ENCODE measurements at regions not wholly inside any gene's neighbourhood (a gene's known extent, or its start where the extent isn't known, plus 50 kb on each side); places are given as distances from the start of the nearest gene placed in this dataset.

DNA sequence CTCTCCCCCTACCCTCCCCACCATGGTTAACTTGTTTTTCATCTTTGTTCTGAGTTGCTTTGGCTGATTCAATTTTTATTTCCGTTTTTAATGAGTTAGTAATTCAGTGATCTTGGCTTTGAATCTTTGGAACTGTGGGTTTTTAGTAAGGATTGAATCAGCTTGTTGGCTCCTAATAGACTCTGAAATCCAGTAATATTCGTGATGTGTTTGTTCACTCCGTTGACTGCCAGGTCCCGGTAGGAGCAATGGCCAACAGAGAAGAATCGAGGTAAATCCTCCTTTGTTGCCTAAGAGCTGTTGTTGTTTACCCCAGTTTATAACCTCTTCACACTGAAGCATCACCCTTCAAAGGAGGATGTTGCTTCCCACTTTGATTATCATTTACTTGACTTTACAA is 92.7 kb downstream of the PCSK1 start:
- DNase-seq (ENCODE audit: low spot score) = no peak

- DNase-seq (ENCODE audit: low spot score) = no peak
Observed at GRCh38 chr5:96339862-96340261, 93.2 kb downstream of the PCSK1 start.

DNA sequence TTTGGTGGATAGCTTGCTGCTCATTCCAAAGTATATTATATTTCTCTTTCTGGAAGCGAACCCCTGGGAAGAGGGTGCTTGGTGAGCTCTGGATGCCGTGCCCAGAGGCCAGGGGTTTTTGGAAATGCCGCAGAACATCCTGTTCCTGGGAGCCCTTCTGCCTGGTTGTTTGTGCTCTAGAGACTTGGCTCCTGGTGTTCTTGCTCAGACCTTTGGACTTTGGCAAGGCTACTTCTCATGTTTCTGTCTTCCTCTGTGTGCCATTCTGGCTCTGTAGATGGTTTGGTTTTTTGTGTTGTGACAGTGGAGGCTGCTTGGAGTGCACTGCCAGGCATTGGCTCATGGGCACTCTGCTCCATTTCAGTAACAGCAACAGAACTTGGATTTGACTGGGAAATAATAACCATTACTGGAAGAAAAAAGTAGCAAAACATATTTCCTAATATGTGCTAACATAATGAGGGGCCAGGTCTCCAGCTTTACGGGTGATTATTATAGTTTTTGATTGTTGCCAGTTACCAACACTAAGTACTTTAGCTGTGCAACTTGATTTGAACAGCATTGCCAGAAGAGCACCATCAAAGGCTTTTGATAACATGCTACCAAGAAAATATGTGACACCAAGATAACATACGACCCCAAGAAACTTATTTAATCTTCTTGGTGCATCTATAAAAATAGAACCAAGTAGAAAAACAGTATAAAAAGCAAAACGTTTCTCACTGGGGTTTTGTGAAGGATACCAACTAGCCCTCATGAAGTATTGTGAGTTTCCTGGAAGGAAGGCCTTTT is 94.2 kb downstream of the PCSK1 start:
- no peak for DNase-seq (ENCODE audit: low spot score)

DNA sequence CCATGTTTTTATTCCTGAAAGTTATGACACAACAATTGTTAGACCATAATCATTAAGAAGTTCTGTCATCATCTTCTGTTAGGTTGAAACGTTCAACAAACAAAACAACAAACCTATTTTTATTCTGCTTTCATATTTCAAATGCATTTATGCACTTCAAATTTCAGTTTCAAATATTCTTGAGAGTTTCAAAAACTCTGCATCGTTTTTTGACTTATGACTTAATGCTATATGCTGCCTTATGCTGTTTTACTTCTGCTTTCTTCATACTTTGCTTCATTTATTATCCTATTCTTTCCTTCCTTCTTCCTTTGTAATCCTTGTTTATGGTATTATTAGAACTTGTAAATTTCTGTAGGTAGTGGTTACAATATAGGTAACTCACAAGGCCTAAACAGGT is 95.0 kb downstream of the PCSK1 start:
- DNase-seq (ENCODE audit: low spot score) = no peak

- no peak for DNase-seq (ENCODE audit: low spot score)
Observed at GRCh38 chr5:96337048-96337781, 95.8 kb downstream of the PCSK1 start.

DNA sequence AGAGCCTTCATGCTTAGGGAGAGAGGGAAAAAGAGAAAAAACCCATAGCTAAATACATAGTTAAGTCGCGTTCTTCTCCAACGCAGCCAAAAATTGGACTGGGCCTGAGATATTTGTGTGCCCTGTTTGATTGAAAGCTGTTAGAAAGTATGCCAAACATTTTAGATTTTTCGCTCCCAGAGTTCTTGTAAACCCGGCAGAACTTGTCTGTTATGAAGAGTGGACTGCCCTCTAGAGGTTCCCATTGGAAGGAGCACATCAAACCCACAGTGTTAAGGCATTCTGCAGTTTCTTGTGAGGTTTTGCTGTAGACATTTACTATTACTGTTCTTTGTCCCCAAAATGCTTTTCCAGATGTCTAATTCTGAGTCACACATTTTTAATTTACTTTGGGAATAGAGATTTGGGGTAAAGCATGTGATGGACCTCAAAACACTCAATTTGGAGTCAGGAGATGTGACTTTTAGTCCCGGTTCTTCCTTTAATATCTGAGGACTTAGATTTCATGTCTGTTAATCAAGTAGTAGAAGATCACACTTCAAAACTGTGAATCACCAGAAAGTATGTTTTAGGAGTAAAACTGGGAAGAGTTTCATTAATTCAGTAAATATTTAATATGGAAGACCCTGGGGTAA is 96.6 kb downstream of the PCSK1 start:
- DNase-seq (ENCODE audit: low spot score) = peak; percentile 78

GRCh38 chr5:96335873-96336272 is 97.2 kb downstream of the PCSK1 start:
- peak; percentile 23 for DNase-seq (ENCODE audit: low spot score)

DNA sequence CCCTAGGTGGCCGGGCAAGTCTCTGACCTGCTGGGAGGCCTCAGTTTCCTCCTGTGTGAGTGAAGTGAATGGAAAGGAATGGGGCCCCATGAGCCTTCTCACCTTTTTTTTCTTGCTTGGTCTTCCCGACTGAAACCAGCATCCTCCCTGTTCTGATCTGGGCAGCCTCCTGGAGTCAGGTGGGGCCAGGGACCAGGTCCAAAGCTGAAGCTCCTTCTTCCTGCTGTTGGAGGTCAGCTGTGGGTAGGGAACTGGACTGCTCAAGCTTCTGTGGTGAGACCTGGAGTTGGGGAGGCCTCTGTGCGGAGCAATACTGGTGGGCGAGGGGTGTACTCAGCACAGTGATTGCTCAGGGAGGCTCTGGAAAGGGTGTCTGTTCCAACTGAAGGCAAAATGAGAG is 99.7 kb downstream of the PCSK1 start:
- no peak for DNase-seq (ENCODE audit: low spot score)

DNA sequence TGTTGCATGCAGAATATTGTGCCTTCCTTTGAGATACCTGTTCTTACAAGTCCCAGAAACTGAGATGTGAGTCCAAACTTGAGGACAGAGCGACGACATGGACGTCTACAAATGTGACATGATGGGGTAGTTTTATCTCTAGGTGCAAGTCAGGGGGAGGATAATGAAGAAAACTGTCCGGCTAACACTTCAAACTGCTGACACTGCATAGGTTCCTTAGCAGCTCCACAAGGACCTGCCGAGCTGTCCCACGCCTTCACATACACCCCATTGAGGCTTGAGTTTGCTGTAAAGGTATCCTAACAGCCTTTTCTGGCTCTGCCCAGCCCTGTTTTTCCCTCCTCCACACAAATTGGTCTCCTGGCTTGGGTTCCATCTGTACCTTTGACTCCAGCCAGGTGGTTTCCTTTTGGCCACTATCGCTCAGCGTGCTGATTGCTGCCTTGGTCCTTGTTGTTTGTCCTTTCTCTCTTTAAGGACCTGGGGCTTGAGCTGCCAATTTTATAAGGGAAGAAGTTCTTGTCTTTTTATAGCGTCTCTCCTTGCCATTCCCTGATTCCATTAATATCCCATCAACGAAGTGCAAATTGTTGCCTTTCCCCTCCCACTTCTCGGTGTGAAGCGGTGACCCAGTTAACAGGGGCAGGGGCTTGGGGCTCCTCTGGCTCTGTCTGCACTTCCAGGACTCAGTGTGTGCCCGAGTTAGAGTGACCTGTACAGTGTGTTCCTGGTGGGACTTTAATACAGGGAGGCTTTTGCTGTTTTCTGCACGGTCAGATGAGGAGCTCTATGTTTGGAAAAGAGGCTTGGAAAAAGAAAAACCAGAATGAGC is 100.3 kb downstream of the PCSK1 start:
- DNase-seq (ENCODE audit: low spot score) = no peak

- no peak for DNase-seq (ENCODE audit: low spot score)
Observed at GRCh38 chr5:96331681-96332361, 101.2 kb downstream of the PCSK1 start.

- DNase-seq (ENCODE audit: low spot score) = no peak
Observed at GRCh38 chr5:96331210-96331609, 101.8 kb downstream of the PCSK1 start.

- DNase-seq (ENCODE audit: low spot score) = no peak
Observed at GRCh38 chr5:96330530-96331140, 102.4 kb downstream of the PCSK1 start.

- DNase-seq (ENCODE audit: low spot score) = no peak
Observed at GRCh38 chr5:96329886-96330529, 103.0 kb downstream of the PCSK1 start.

DNA sequence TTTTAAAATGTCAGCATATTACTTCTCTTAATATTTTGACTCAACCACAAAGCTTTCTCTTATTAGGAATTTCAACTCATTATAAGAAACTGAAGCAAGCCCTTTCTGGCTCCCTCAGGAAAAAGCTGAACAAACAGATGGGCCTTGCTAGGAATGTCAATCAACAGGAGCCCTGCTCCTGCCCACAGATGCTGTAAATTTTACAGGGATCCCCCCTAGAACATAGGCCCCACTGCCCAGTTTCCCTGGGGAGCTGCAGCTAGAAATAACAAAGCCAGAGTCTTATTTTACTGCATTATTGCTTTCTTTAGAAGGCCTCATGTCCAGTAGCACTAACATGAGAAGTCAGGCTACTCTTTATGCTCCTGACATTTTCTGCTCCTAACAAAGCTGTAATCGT is 103.8 kb downstream of the PCSK1 start:
- DNase-seq (ENCODE audit: low spot score) = no peak

GRCh38 chr5:96327722-96328121 is 105.3 kb downstream of the PCSK1 start:
- no peak for DNase-seq (ENCODE audit: low spot score)

GRCh38 chr5:96326902-96327301 is 106.1 kb downstream of the PCSK1 start:
- DNase-seq (ENCODE audit: low spot score) = no peak

GRCh38 chr5:96324708-96325107 is 108.3 kb downstream of the PCSK1 start:
- no peak for DNase-seq (ENCODE audit: low spot score)

DNA sequence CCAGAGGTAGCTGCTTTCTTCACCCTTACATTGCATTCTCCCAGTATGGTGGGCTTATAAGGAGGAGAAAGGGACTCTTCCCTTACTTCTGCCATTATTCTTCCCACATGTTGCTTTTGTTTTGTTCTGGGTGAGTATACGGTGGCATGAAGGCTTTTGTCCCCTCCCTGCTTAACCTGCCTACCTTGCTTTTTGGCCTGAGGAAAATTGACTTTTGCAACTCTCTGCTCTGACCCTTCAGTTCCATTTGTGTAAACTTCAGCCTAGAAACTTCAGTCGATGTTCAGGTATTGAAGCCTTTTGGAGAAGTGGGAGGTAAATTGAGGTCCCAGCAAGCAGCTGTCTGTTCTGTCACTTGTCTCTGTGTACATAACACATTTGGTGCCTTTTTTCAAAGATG is 110.2 kb downstream of the PCSK1 start:
- no peak for DNase-seq (ENCODE audit: low spot score)

- DNase-seq (ENCODE audit: low spot score) = no peak
Observed at GRCh38 chr5:96322217-96322616, 110.8 kb downstream of the PCSK1 start.

DNA sequence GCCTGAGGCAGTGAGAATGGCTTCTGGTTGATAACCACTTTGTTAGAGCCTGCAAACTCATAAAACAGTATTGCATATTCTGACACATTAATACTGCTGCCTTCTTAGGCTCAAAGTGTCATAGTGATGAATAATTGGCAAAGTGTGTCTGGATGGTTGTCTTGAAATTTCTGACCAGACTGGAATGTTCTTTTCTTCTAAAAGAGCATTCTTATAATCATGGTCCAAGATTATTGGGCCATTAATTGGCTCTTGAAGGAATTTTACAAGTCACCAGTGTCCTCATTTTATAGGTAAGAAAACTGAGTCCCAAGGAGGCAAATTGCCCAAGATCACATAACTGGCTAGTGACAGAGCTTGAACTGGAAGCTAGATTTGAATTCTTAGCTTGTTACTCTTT is 111.7 kb downstream of the PCSK1 start:
- DNase-seq (ENCODE audit: low spot score) = no peak

DNA sequence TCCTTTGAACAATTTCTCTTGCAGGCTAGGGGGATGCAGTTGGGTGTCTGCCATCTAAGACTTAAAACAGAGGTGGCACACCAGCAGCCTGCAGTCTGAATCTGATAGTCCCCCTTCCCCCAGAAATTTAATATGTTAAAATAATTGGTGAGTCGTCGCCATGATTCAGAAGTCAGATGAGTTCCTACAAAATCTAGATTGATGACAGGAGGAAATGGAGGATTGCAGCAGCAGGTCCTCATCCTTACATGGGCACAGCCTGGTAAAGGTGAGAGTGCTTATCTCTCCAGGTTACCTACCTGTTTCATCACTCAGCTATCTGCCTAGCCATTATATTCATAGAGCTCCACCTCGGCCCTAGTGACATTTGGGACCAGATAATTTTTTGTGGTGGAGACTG is 112.3 kb downstream of the PCSK1 start:
- DNase-seq (ENCODE audit: low spot score) = no peak
